Stimulated activated memory B cell treated with anti-CD40 and anti-IgM and Interleukin-4, amounts not matched to agents 10 μg/mL and 1 μg/mL and 100 μg/mL, for 72 hours (primary cell): ENCODE measurements at regions not wholly inside any gene's neighbourhood (a gene's known extent, or its start where the extent isn't known, plus 50 kb on each side); places are given as distances from the start of the nearest gene placed in this dataset.
"Not testable (repeated sequence)": the region's sequence is repeated elsewhere in the genome, so short reads cannot be mapped to it uniquely, and the experiment has no call there.

Experiments used
- ATAC-seq: fragments of 150-1000 bp; cut with Tn5 transposase; 2 replicates; pipeline ENCODE4 v1.10.0; 2021
- H3K27ac Mint-ChIP-seq: one replicate; pipeline ENCODE4 v1.8.0; 2022; ENCODE audit warnings: mild to moderate bottlenecking, mixed read lengths
- H3K27me3 Mint-ChIP-seq: one replicate; pipeline ENCODE4 v1.8.0; 2022; ENCODE audit warnings: mixed read lengths
- H3K36me3 Mint-ChIP-seq: one replicate; pipeline ENCODE4 v1.8.0; 2022; ENCODE audit warnings: mixed read lengths
- H3K4me1 Mint-ChIP-seq: one replicate; pipeline ENCODE4 v1.8.0; 2022; ENCODE audit warnings: mixed read lengths
- H3K4me3 Mint-ChIP-seq: one replicate; pipeline ENCODE4 v1.8.0; 2022; ENCODE audit warnings: mild to moderate bottlenecking, moderate library complexity, mixed read lengths
- H3K9me3 Mint-ChIP-seq: one replicate; pipeline ENCODE4 v1.8.0; 2022; ENCODE audit warnings: mixed read lengths

DNA sequence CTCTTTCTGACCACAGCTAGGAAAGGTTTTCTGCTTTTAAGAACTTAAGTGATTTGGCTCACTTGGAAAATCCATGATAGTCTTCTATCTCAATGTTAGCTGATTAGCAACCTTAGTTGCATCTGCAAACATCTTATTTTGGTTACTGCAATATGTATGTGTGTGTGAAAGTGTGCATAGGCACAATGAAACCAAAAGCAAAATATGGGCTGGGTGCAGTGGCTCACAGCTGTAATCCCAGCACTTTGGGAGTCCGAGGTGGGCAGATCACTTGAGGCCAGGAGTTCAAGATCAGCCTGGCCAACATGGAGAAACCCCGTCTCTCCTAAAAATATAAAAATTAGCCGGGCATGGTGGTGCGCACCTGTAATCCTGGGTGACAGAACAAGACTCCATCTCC is 246.9 kb upstream of the NCAM1 start:
- H3K4me3 Mint-ChIP-seq, H3K27ac Mint-ChIP-seq, ATAC-seq, H3K9me3 Mint-ChIP-seq, H3K36me3 Mint-ChIP-seq, H3K4me1 Mint-ChIP-seq: not testable (repeated sequence)
- peaks cover 13% of the 10 kb centered on the region for H3K27me3 Mint-ChIP-seq

- Mint-ChIP-seq H3K9me3 (no peaks in the 10 kb centered on the region), H3K27me3 (peaks cover 6% of the 10 kb centered on the region), H3K4me3 (no peak overlapping the region), H3K27ac (no peak overlapping the region), H3K4me1 (no peaks in the 10 kb centered on the region), H3K36me3 (no peaks in the 10 kb centered on the region)
- ATAC-seq, result no peak
These were observed 246.2 kb upstream of the NCAM1 start for GRCh38 chr11:112715056-112715455.

DNA sequence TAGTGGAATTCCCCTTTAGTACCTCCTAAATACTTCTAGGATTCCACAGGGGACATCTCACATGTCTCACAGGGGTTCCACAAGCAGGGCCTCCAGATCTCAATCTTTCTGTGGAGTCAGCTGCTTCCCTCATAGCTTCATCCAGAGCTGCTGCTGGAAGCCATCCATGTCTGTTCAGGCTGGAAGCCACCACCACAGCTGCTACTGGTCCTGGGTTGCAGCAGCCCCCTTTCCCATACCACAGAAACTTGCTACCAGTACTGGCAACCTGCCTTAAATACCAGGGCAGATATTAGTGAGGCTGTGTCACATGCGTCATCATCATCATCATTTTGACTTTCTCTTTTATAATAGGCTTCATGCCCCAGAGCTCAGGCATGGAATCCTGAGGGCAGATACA is 242.7 kb upstream of the NCAM1 start:
- Mint-ChIP-seq H3K9me3 (no peaks in the 10 kb centered on the region), H3K4me3 (no peak overlapping the region), H3K36me3 (no peaks in the 10 kb centered on the region), H3K4me1 (no peaks in the 10 kb centered on the region), H3K27me3 (peaks cover 11% of the 10 kb centered on the region), H3K27ac (no peak overlapping the region)
- no peak for ATAC-seq

GRCh38 chr11:112719736-112720525 is 241.3 kb upstream of the NCAM1 start:
- no peak for ATAC-seq
- Mint-ChIP-seq H3K4me1 (no peaks in the 10 kb centered on the region), H3K27ac (no peak overlapping the region), H3K36me3 (no peaks in the 10 kb centered on the region), H3K27me3 (peaks cover 11% of the 10 kb centered on the region), H3K4me3 (no peak overlapping the region), H3K9me3 (no peaks in the 10 kb centered on the region)

GRCh38 chr11:112722148-112722547 is 239.1 kb upstream of the NCAM1 start:
- no peaks in the 10 kb centered on the region for H3K9me3 Mint-ChIP-seq
- no peak overlapping the region for H3K4me3 Mint-ChIP-seq
- peaks cover 20% of the 10 kb centered on the region for H3K27me3 Mint-ChIP-seq
- no peaks in the 10 kb centered on the region for H3K4me1 Mint-ChIP-seq
- ATAC-seq, result no peak
- H3K27ac Mint-ChIP-seq, result no peak overlapping the region
- H3K36me3 Mint-ChIP-seq, result no peaks in the 10 kb centered on the region

DNA sequence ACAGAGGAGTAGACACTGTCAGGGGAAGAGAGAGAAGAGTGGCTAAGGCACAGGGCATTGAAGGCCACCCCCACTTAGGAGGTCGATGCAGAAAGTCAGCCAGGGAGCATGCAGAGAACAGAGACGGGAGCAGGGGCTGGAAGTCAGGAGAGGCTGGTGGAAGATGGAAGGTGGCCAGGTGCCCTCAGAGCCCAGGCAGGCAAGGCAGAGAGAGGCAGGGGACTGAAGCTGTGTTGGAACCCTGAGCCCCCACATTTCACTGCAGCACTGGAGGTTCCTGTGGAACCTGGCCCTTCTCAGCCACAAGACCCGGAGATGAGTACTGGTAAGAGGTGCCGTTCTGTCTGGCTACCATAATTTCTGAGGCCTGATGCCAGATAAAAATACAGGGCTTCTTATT is 238.3 kb upstream of the NCAM1 start:
- no peak for ATAC-seq
- Mint-ChIP-seq H3K27ac (no peak overlapping the region), H3K27me3 (peaks cover 20% of the 10 kb centered on the region), H3K9me3 (no peaks in the 10 kb centered on the region), H3K4me1 (no peaks in the 10 kb centered on the region), H3K4me3 (no peak overlapping the region), H3K36me3 (no peaks in the 10 kb centered on the region)

DNA sequence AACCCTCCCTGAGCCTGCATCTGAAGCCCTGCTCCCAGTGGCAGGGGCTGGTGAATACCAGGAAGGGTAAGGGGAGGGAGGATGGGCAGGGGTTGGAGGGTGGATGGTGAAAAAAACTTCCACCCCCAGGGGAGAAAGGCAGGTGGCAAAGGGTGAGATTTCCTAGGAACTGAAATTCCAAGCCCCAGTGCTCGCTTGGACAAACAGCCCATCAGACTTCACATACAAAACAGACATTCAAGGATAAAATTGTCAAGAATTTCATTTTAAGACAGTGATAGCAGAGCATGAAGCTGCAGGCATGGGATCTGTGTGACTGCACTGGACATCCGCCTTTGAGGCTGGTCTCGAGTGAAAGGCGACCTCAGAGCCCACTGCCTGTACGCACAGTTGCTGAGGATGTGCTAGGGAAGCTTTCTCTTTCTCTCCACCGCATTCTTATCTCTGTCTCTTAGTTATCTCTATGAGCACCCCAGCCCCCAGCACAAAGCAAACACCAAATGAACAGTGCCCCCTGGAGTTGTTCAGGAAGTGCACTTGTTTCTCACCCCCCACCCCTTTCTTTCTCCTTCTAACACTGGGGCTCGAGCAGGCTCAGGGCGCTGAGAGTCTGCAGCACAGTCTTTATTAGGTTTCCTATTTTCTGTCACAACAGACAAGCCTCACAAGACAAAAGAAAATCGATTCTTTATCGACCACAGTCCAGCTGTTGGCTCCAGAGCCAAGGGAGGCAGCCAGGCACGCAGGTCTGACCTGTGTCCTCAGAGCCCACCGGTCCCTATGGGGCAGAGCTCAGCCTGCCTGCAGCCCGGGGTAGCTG is 237.3 kb upstream of the NCAM1 start:
- H3K27me3 Mint-ChIP-seq, result peaks cover 20% of the 10 kb centered on the region
- no peak overlapping the region for H3K27ac Mint-ChIP-seq
- ATAC-seq, result no peak
- no peaks in the 10 kb centered on the region for H3K4me1 Mint-ChIP-seq
- H3K4me3 Mint-ChIP-seq, result no peak overlapping the region
- no peaks in the 10 kb centered on the region for H3K9me3 Mint-ChIP-seq
- no peaks in the 10 kb centered on the region for H3K36me3 Mint-ChIP-seq

DNA sequence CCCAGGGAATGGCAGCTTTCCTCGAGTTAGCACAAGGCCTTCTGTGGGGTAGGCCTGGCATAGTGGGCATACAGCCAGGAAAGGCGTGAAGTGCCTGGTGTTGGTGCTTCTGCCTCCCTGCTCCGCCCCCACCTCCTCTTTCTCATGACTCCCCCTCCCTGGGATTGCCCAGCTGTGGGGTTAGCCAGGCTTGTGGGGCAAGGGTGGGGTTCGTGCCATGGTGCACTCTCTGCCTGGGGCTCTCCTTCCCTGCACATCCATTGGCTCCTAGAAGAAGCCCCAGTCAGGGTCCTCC is 236.8 kb upstream of the NCAM1 start:
- Mint-ChIP-seq H3K4me3 (no peak overlapping the region), H3K36me3 (no peaks in the 10 kb centered on the region), H3K27me3 (peaks cover 20% of the 10 kb centered on the region), H3K9me3 (no peaks in the 10 kb centered on the region), H3K27ac (no peak overlapping the region), H3K4me1 (no peaks in the 10 kb centered on the region)
- ATAC-seq, result no peak

DNA sequence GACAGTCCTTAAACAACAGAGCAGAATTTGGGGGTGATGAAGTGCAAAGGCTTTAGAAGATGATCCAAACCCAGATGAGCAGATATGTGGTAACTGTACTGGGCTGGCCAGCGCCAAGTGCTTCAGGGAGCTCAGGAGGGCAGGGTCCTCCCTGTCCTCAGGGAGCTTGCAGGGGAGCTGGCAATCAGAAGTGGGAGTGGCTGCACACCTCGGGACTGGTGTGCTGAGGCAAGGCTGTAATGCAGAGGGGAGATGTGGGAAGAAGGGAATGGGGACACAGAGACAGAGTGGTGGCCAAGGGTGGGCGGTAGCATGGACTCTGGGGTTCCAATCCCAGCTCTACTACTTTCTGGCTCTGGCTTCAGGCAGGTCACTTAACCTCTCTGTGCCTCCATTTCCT is 235.6 kb upstream of the NCAM1 start:
- H3K36me3 Mint-ChIP-seq, result no peaks in the 10 kb centered on the region
- H3K9me3 Mint-ChIP-seq, result no peaks in the 10 kb centered on the region
- no peaks in the 10 kb centered on the region for H3K4me1 Mint-ChIP-seq
- ATAC-seq, result no peak
- H3K27me3 Mint-ChIP-seq, result peaks cover 20% of the 10 kb centered on the region
- no peak overlapping the region for H3K27ac Mint-ChIP-seq
- H3K4me3 Mint-ChIP-seq, result no peak overlapping the region

- H3K36me3 Mint-ChIP-seq, result no peaks in the 10 kb centered on the region
- no peak for ATAC-seq
These were observed 233.8 kb upstream of the NCAM1 start for GRCh38 chr11:112727341-112727841.

GRCh38 chr11:112728288-112728687 is 232.9 kb upstream of the NCAM1 start:
- no peak for ATAC-seq
- H3K4me3 Mint-ChIP-seq, result no peak overlapping the region
- no peaks in the 10 kb centered on the region for H3K4me1 Mint-ChIP-seq
- no peaks in the 10 kb centered on the region for H3K36me3 Mint-ChIP-seq
- peaks cover 6% of the 10 kb centered on the region for H3K9me3 Mint-ChIP-seq
- peaks cover 9% of the 10 kb centered on the region for H3K27me3 Mint-ChIP-seq
- H3K27ac Mint-ChIP-seq, result no peak overlapping the region

More at GRCh38 chr11:112727341-112727841, 233.8 kb upstream of the NCAM1 start:
- Mint-ChIP-seq H3K9me3 (no peaks in the 10 kb centered on the region), H3K27ac (no peak overlapping the region), H3K4me1 (no peaks in the 10 kb centered on the region), H3K27me3 (peaks cover 15% of the 10 kb centered on the region), H3K4me3 (no peak overlapping the region)

DNA sequence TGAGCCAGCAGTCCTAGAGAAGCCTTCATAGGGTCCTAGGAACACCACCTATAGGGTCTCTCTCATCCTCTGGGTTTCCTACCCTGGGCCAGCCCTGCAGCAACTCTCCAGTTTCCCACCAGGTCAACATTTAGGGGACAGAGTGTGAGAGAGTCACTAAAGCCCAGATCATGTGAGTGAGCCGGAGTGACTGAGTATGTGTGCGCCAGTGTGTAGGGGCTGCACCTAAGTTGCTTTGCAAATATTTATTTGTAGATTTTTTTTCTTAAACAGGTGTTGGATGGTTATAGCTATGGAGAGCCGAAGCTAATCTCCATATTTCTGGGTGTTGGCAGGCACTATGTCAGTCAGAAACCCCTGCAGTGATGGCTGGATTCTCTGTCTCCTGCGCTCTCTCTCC is 232.5 kb upstream of the NCAM1 start:
- H3K27me3 Mint-ChIP-seq, result peaks cover 9% of the 10 kb centered on the region

GRCh38 chr11:112730591-112730990 is 230.6 kb upstream of the NCAM1 start:
- no peak for ATAC-seq
- H3K36me3 Mint-ChIP-seq, result no peaks in the 10 kb centered on the region
- H3K9me3 Mint-ChIP-seq, result peaks cover 6% of the 10 kb centered on the region
- no peak overlapping the region for H3K27ac Mint-ChIP-seq
- peaks cover 9% of the 10 kb centered on the region for H3K27me3 Mint-ChIP-seq
- H3K4me3 Mint-ChIP-seq, result no peak overlapping the region
- H3K4me1 Mint-ChIP-seq, result no peaks in the 10 kb centered on the region

More for the DNA sequence above, 232.5 kb upstream of the NCAM1 start:
- Mint-ChIP-seq H3K4me3 (no peak overlapping the region), H3K4me1 (no peaks in the 10 kb centered on the region), H3K36me3 (no peaks in the 10 kb centered on the region), H3K9me3 (peaks cover 6% of the 10 kb centered on the region), H3K27ac (no peak overlapping the region)
- no peak for ATAC-seq

- Mint-ChIP-seq H3K27me3 (peaks cover 6% of the 10 kb centered on the region), H3K4me1 (no peaks in the 10 kb centered on the region), H3K9me3 (peaks cover 6% of the 10 kb centered on the region), H3K36me3 (no peaks in the 10 kb centered on the region), H3K27ac (no peak overlapping the region), H3K4me3 (no peak overlapping the region)
- ATAC-seq, result no peak
These were observed 229.7 kb upstream of the NCAM1 start for GRCh38 chr11:112731538-112731937.

DNA sequence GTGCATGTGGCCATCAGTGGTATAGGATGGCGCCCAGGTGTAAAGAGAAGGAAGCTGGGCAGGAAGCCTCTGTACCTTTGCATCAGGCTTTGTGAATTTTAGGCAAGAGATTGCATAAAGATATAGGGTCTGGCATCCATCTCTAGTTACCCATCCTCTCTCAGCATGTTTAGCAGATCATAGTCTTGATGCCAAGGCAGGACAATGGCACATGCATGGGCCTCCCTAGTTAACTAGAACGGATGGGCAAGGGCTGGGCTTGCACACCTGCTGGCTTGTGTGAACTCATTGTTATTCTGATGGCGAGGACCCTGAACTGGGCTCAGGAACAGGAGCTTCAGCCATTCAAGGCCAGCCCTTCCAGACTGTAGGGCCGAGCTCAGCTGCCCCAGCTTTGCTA is 229.2 kb upstream of the NCAM1 start:
- Mint-ChIP-seq H3K27me3 (peaks cover under 1% of the 10 kb centered on the region), H3K9me3 (peaks cover 6% of the 10 kb centered on the region), H3K36me3 (no peaks in the 10 kb centered on the region), H3K27ac (no peak overlapping the region), H3K4me1 (no peaks in the 10 kb centered on the region), H3K4me3 (no peak overlapping the region)
- no peak for ATAC-seq

DNA sequence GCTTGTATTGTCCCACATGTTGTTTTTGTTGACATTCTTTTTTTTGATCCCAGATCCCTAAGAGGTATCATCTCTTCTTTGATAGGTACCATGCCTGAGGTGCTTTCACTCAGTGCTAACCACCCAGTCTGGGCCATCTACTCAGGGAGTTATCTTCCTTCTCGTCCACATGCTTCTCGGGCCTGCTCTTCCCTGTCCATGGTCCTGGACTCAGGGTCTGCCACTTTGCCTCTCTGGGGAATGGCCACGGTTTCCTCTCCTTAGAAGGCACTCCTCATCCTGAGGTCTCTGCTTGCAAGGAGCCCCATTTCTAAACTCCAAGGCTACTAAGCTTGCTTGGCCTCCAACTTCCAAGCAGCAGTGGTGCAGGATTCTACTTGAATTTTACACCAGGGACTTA is 227.0 kb upstream of the NCAM1 start:
- Mint-ChIP-seq H3K27ac (no peak overlapping the region), H3K27me3 (no peaks in the 10 kb centered on the region), H3K9me3 (peaks cover 6% of the 10 kb centered on the region), H3K36me3 (no peaks in the 10 kb centered on the region), H3K4me3 (no peak overlapping the region), H3K4me1 (no peaks in the 10 kb centered on the region)
- ATAC-seq, result no peak
